Skin of body (tissue), 1 donor: ENCODE measurements at regions not wholly inside any gene's neighbourhood (a gene's known extent, or its start where the extent isn't known, plus 50 kb on each side); places are given as distances from the start of the nearest gene placed in this dataset.

Experiments used
- DNase-seq: peaks from one replicate; lab custom pipeline; 2025; lab: John Stamatoyannopoulos, UW

- no peak for DNase-seq
Observed at GRCh38 chr2:7704296-7704865, 787.2 kb downstream of the RNF144A start.

GRCh38 chr2:7706791-7707190 is 789.6 kb downstream of the RNF144A start:
- DNase-seq: no peak

DNA sequence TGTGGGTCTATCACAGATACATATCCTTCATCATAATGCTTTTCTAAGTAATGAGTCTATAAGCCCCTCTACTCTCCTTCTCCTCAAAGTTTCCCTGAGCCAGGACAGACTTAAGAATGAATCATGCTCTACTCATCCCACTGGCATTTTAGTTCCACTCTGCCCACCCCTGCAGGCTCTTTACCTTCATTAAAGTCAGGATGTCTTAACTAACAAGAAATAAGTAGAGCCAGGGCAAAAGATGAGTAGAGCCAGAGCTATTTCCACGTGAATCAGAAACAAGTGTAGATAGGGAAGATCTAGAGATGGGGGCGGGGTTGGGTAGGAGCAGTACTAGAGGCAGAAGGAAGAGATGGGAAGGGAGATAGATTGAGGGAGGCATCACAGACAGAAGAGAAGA is 790.5 kb downstream of the RNF144A start:
- DNase-seq: no peak

- DNase-seq: no peak
Observed at GRCh38 chr2:7709907-7710306, 792.7 kb downstream of the RNF144A start.

DNA sequence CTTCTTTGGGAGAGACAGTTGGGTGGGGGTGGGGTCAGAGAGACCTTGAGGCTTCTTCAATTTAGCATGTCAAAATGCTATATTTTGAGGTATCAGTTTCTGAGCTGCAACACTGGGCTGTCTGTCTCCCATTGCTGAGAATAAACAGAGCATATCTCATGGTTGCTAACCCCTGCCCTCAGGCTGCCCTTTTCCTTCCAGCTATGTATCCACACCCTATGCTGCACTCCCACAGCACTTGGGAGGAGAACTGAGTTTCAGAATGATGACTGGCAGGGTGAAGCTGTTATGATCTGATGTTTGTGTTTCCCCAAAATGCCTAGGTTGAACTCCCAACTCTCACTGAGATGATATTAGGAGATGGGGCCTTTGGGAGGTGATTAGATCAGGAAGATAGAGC is 794.0 kb downstream of the RNF144A start:
- no peak for DNase-seq

DNA sequence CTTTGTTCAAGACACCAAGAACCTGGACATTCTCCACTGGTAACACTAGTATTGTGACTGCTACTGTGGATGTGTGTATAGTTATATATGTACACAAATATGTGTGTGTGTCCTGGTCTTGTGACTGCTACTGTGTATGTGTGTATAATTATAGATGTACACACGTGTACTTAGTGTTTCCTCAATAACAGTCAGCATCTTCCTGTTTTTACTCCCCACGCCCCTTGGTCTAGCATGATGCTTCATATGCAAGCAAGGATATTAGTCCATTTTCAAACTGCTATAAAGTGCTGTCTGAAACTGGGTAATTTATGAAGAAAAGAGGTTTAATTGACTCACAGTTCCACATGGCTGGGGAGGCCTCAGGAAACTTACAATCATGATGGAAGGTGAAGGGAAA is 802.7 kb downstream of the RNF144A start:
- no peak for DNase-seq

- DNase-seq: no peak
Observed at GRCh38 chr2:7721413-7721995, 804.3 kb downstream of the RNF144A start.

GRCh38 chr2:7722212-7722910 is 805.1 kb downstream of the RNF144A start:
- DNase-seq: no peak

GRCh38 chr2:7724336-7724735 is 807.1 kb downstream of the RNF144A start:
- no peak for DNase-seq

DNA sequence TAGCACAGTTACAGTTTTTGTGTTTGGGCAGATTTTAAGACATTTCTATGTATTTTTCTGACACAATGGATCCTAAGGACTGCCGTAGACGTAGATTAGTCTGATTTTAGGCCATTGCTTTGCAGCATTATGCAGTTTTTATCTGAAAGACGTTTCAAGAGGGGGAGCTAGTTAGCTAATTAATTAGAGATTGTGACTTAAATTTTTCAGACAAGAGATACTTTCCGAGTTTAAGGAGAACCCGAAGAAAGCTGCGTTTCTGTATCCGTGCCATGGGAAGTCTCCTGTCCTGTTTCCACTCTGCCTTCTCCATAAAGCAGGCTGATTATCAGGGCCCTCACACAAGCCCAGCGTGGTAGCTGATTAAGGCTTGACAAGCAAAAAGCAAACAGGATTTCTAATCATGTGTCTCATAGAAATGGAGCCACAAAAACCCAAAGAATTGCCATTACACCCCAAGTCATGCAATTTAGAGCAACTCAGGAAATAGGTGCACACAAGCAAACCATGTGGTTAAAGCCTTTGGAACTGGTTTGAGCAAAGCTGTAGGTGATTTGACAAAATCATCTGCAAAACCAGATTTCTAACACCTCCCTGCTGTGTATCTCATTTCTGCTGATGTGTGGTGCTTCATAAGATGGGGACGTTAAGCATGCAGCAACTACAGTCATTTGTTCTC is 808.1 kb downstream of the RNF144A start:
- DNase-seq: no peak

- DNase-seq: no peak
Observed at GRCh38 chr2:7725850-7726242, 808.6 kb downstream of the RNF144A start.

DNA sequence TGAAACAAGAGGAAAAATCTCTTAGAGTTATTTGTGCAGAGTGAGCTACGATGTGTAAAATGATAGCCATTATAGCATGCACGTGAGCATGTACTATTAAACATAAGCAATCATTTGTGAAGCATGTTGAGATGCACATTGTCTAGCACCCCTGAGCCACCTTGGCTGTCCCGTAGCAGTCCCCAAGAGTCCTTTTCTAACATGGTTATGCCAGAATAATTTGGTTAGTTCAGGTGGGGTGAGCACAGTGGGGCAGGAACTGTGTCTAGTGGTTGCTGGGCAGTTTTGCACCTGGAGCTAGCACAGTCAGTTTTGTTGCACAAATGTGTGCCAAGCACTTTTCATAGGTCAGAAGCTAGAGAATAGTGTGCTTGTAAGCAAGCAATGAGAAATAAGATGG is 809.8 kb downstream of the RNF144A start:
- DNase-seq: no peak

- DNase-seq: no peak
Observed at GRCh38 chr2:7728388-7728787, 811.2 kb downstream of the RNF144A start.

DNA sequence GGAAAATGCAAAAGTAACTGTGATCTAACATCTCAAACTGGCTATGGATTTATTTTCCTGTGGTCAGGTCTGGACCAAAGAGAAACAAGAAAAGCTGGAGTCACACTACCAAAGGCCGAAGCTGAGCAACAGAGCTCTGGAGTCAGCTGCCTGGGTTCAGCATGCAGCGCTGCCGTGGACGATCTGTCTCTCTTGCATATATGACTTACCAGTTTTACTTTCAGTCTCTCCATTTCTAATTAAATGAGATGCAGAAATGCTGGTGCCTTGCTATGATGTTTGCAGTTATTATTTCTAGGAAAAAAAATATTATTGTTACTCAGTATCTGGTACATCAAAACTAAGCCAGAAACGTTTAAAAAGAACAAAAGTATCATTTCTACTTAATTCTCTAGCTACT is 813.2 kb downstream of the RNF144A start:
- no peak for DNase-seq

DNA sequence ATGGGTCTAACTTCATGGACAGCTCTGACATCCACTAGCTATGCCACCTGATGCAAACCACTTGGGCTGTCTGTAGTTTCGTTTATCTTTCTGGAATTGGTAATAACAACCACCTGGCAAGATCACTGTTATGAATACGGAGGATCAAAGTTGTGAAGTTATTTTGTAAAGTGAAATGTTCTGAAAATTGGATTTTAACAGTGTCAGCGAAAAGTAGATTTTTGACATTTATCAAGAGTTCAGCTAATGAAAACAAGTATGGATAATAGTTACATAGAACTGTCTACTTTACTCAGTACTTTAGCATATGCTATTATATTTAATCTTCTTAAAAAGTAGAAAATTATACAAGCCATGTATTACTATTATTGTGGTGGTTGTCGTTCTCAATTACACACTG is 813.8 kb downstream of the RNF144A start:
- no peak for DNase-seq

GRCh38 chr2:7732497-7732896 is 815.3 kb downstream of the RNF144A start:
- no peak for DNase-seq

DNA sequence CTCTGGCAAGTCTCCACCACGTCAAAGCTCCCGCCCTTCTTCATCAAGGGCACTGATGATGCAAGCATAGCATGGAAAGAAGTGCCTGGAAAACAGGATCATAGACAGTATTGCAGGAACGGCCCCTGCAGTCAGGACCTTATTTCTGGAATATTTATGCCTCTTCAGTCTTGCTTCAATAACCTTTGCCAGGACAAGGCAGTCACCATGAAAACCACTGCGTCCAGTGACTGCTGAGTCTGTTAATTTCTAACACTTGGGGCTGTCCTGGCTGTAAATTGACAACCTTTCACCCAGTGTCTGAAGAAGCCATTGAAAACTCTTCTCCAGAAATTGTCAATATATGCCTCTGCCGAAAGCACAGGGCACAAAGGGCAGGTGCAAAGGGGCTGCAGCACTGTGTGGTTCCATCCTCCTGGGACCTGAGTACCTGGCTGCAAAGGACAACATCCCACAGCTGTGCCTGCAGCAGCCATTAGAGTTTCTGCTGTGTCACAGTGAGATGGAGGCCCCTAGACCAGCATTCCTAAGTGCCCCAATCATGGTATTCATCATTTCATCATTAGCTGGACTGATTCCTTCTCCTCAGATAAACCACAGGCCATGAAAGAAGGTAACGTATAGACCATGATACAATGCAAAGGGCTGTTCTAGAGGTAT is 819.6 kb downstream of the RNF144A start:
- DNase-seq: no peak

DNA sequence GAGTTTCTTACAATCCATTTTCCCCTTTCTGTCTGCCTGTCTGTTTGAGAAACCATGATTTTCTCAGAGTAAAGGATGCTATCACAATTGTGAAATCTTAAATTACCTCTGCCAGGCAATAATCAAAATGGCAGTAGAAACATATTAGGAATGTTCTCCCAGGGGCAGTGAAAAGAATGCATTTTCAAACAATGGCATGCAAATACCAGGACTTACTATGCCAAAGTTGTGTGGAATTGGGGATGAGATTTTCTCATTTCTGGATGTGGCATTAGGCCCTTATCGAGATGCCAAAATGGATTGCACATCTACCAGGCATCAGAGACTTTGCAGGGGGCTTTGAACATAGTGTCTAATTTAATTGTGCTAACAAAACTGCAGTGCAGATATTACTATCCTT is 821.4 kb downstream of the RNF144A start:
- no peak for DNase-seq

DNA sequence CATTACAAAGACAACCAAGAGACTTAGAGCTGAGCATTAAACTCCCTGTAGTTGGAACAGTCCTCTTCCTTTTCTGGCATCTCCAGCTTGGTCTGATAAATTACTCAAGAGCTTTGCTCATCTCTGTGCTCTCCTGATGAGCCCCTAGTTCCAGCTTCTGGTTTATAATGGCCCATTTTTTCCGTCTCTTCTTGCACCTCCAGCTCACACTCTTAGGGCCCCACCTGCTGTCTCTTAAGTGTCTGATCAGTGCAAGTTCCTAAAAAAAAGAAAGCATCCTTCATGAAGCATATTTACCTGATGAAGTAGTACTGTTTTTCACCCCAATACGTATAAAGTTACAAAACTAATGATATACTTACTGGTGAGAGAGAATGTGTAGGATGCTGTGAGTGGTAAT is 822.9 kb downstream of the RNF144A start:
- no peak for DNase-seq

GRCh38 chr2:7742301-7742700 is 825.1 kb downstream of the RNF144A start:
- no peak for DNase-seq

GRCh38 chr2:7744827-7745226 is 827.6 kb downstream of the RNF144A start:
- no peak for DNase-seq

DNA sequence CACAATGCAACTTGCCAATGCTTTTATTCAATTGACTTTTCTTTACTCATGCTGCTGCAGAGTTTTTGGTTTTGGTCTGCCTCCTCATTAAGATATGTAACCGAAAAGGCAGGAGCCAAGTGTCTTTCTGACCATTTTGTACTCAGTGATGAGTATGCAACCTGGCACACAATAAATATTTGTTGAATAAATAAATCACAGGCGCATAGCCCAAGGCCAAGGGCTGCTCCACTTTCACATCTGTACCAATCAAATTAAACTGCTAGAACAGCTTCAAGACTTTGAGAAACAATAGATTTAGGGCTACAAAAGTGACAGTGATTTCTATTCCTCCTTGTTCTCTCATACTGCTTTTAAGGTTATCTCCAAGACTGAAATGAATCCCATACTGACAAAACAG is 828.2 kb downstream of the RNF144A start:
- DNase-seq: no peak
